Lower leg skin (tissue), 3 donors: ENCODE measurements at regions not wholly inside any gene's neighbourhood (a gene's known extent, or its start where the extent isn't known, plus 50 kb on each side); places are given as distances from the start of the nearest gene placed in this dataset.

Experiments
- POLR2A ChIP-seq, 2 donors: fragments of 450-650 bp; IDR thresholded peaks; one replicate each; pipeline ENCODE4 v1.6.1; 2016 to 2017; ENCODE audit warnings: antibody characterized with exemption in 2 of 2, mild to moderate bottlenecking in 1 of 2, moderate library complexity in 1 of 2
- TF ChIP-seq, protein P1 (sequence below), 3 donors: fragments of 450-650 bp; IDR thresholded peaks; one replicate each; pipeline ENCODE4 v1.5.1; 2016; ENCODE audit warnings: antibody characterized with exemption in 3 of 3, mild to moderate bottlenecking in 3 of 3, moderate library complexity in 2 of 3

DNA sequence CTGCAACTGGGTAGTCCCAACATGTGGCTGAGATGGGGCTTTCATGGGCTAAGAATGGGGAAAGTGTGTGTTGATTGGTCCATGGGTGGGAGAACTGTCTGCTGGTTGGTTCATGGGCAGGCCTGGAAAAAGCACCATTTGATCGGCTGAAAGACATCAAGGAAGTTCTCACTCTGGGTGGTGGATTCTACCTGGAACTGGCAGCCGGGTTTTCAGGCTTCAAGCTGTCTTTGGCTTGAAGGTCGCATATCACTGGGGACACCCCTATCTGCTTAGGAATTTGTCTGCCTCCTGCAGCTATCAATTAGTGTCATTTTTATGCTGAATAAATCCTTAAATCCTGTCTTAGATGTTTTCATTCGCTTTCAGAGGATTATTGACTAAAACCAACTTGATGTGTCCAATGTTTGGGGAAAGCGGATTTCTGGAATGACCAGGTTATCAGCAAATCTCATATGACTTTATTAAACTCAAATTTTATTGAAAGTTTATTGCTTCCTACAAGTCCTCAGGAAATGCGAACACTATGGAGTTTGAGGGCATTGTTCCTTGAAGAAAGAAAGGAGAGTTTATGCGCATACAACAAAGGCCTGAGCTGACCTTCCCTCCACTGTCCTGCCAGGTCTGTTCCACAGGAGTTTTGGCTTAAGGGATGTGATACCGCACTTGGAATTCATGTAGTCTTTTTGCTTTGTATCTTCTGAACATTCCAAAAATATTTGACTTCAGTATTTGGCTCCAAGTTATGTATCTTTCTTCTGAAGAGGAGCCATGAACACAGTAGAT lies 451.1 kb downstream of the TUSC1 start:
- TF ChIP-seq, protein P1, sequence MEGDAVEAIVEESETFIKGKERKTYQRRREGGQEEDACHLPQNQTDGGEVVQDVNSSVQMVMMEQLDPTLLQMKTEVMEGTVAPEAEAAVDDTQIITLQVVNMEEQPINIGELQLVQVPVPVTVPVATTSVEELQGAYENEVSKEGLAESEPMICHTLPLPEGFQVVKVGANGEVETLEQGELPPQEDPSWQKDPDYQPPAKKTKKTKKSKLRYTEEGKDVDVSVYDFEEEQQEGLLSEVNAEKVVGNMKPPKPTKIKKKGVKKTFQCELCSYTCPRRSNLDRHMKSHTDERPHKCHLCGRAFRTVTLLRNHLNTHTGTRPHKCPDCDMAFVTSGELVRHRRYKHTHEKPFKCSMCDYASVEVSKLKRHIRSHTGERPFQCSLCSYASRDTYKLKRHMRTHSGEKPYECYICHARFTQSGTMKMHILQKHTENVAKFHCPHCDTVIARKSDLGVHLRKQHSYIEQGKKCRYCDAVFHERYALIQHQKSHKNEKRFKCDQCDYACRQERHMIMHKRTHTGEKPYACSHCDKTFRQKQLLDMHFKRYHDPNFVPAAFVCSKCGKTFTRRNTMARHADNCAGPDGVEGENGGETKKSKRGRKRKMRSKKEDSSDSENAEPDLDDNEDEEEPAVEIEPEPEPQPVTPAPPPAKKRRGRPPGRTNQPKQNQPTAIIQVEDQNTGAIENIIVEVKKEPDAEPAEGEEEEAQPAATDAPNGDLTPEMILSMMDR (IDR thresholded peaks at IDR 0.05), result no peak
- no peak for TF ChIP-seq POLR2A (IDR thresholded peaks at IDR 0.05)
